Tibial nerve (tissue), 4 donors: ENCODE measurements at regions not wholly inside any gene's neighbourhood (a gene's known extent, or its start where the extent isn't known, plus 50 kb on each side); places are given as distances from the start of the nearest gene placed in this dataset. TPM values are rescaled to one million over a fixed set of nuclear protein-coding genes. Genes with fewer than 3 reads are reported as not detected.

Experiments
- DNase-seq, 2 donors: peaks; one replicate each; pipeline ENCODE4 v3.0.0-alpha.2; 2019; ENCODE audit warnings: low spot score in 2 of 2
- H3K27ac ChIP-seq, 4 donors: fragments of 200-600 bp; sonication (generic) in 3 of 4; one replicate each; pipeline ENCODE4 v1.5.1; 2017 to 2019; ENCODE audit warnings: mild to moderate bottlenecking in 1 of 4
- H3K27me3 ChIP-seq, 2 donors: fragments of 200-600 bp; sonication (generic) in 1 of 2; one replicate each; pipeline versions ENCODE4 v1.5.1 to v1.6.0; 2017 to 2019
- H3K36me3 ChIP-seq, 3 donors: fragments of 200-600 bp; sonication (generic); one replicate each; pipeline ENCODE4 v1.5.1; 2018 to 2019
- H3K4me1 ChIP-seq, 4 donors: fragments of 200-600 bp; sonication (generic) in 3 of 4; one replicate each; pipeline ENCODE4 v1.5.1; 2017 to 2019
- H3K4me3 ChIP-seq, 4 donors: fragments of 200-600 bp; sonication (generic) in 3 of 4; one replicate each; pipeline ENCODE4 v1.5.1; 2017 to 2019; ENCODE audit warnings: mild to moderate bottlenecking in 1 of 4, moderate library complexity in 1 of 4
- H3K9me3 ChIP-seq, 4 donors: fragments of 200-600 bp; sonication (generic) in 3 of 4; one replicate each; pipeline ENCODE4 v1.5.1; 2017 to 2019
- EP300 ChIP-seq, 2 donors: sonication (generic); formaldehyde crosslinking; IDR thresholded peaks; one replicate each; pipeline ENCODE4 v1.6.1; 2017; ENCODE audit warnings: antibody characterized with exemption in 2 of 2, mild to moderate bottlenecking in 1 of 2
- POLR2A ChIP-seq, 2 donors: fragments of 450-650 bp; IDR thresholded peaks; one replicate each; pipeline ENCODE4 v1.6.1; 2017; ENCODE audit warnings: antibody characterized with exemption in 2 of 2, mild to moderate bottlenecking in 2 of 2, moderate library complexity in 2 of 2
- WGBS, 2 donors: methylation state at CpG; one replicate each; pipeline ENCODE4 v1.1.5; 2018; 5-methylcytosine and 5-hydroxymethylcytosine counted together
- small RNA-seq: library from RNA; depleted of rRNA; stranded (forward); fragments of <200 nt; gene quantifications from one replicate; pipeline ENCODE3, GENCODE V24; 2016
- TF ChIP-seq, protein P1 (sequence below), 5 experiments: fragments of 200-600 bp in 3 of 5; fragments of 450-650 bp in 2 of 5; sonication (generic) in 3 of 5; IDR thresholded peaks; one replicate each; pipeline ENCODE4 v1.5.1; 2016 to 2019; ENCODE audit warnings: antibody characterized with exemption in 5 of 5, mild to moderate bottlenecking in 3 of 5, moderate library complexity in 2 of 5

DNA sequence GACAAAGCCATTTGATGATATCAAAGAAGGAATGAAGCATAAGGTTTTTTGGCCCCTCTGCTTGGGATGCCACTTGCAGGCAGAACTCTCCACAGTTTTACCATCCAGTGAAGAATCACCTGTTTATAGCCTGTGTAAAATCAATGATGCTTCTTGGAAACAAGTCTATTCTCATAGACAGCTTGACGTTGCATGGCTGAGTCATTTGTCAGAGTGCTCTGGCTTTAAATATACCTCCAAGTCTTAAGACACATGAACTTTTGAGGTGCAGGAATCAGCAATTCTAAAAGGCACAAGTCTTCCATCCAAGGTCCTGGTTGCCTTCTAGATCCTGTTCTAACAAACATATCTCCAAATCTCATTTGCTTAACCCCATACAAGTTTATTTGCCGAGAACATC is 53.6 kb upstream of the KIRREL3 start:
- Histone ChIP-seq H3K27ac (no peak overlapping the region), H3K36me3 (no peaks in the 10 kb centered on the region), H3K4me1 (no peaks in the 10 kb centered on the region), H3K27me3 (no peaks in the 10 kb centered on the region), H3K4me3 (no peak overlapping the region), H3K9me3 (no peaks in the 10 kb centered on the region)
- no peak for TF ChIP-seq POLR2A (IDR thresholded peaks at IDR 0.05)
- no peak for TF ChIP-seq EP300 (IDR thresholded peaks at IDR 0.05)
- TF ChIP-seq, protein P1, sequence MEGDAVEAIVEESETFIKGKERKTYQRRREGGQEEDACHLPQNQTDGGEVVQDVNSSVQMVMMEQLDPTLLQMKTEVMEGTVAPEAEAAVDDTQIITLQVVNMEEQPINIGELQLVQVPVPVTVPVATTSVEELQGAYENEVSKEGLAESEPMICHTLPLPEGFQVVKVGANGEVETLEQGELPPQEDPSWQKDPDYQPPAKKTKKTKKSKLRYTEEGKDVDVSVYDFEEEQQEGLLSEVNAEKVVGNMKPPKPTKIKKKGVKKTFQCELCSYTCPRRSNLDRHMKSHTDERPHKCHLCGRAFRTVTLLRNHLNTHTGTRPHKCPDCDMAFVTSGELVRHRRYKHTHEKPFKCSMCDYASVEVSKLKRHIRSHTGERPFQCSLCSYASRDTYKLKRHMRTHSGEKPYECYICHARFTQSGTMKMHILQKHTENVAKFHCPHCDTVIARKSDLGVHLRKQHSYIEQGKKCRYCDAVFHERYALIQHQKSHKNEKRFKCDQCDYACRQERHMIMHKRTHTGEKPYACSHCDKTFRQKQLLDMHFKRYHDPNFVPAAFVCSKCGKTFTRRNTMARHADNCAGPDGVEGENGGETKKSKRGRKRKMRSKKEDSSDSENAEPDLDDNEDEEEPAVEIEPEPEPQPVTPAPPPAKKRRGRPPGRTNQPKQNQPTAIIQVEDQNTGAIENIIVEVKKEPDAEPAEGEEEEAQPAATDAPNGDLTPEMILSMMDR (IDR thresholded peaks at IDR 0.05): no peak
- 68 to 81% methylated on average over 2 of the region's 2 CpGs for WGBS, 2 donors
- DNase-seq: no peak

DNA sequence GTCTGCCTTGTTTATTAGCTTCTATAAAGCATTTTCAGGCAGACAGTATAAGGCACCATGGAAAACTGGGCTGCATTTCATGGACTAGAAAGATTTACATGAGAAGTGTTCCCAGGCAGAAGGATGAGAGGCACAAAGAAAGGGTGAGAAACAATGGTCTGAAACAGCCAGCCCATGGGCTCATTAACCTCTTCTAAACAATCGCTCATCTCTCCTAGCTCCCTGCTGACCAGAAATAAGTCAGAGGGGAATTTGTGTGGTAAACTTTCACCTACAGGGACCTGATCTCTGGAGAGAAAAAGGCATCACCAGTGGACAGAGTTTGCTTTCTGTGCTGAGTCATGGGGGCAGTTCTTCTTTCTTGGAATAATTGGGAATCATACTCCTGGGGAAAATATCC is 51.8 kb upstream of the KIRREL3 start:
- H3K36me3 ChIP-seq: no peaks in the 10 kb centered on the region
- no peaks in the 10 kb centered on the region for H3K9me3 ChIP-seq
- 8 to 47% methylated on average over 1 of the region's 1 CpG for WGBS, 2 donors
- H3K27ac ChIP-seq: no peak overlapping the region
- no peaks in the 10 kb centered on the region for H3K27me3 ChIP-seq
- TF ChIP-seq EP300 (IDR thresholded peaks at IDR 0.05) (no peak), POLR2A (IDR thresholded peaks at IDR 0.05) (no peak)
- TF ChIP-seq, protein P1 (IDR thresholded peaks at IDR 0.05): no peak
- DNase-seq: no peak
- H3K4me1 ChIP-seq: no peaks in the 10 kb centered on the region
- H3K4me3 ChIP-seq: no peak overlapping the region

Small RNAs in the stretch of these regions (small RNA-seq; reads per million reads assigned to genes)
- gene RN7SKP279: not detected
